ENCODE measurements at regions not wholly inside any gene's neighbourhood (a gene's known extent, or its start where the extent isn't known, plus 50 kb on each side); places are given as distances from the start of the nearest gene placed in this dataset.

- no peak for DNase-seq (ENCODE audit: low read depth in 4 of 6, low spot score in 6 of 6)
- H3K9me3 ChIP-seq (ENCODE audit: control insufficient read depth, insufficient read depth, low read length): no peaks in the 10 kb centered on the region
- 86% methylated on average over 1 of the region's 1 CpG for WGBS (ENCODE audit: insufficient coverage)
These were observed 52.7 kb upstream of the VAV3 start for GRCh38 chr1:108017698-108018097.

DNA sequence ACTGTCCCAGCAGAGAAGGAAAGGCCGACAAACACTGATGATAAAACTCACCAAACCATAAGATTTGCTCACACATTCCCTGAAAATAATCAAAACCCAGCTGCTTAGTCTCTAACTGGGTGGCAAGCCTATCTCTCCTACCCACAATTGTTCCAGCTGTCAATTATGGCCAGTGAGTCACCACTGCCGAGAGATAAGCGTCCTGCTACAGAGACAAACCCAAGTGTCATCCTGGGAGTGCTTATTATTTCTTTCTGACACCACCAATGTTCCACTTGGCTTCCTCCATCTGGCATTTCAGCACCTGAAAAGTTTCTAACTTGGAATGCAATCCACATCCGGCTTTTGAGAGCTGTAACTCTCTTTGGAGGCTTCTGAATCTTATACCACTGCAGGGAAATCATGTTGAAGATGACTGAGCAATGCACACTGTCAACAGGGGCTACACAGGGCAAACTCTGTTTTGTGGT, 51.5 kb upstream of the VAV3 start:
- Histone ChIP-seq H3K36me3 (ENCODE audit: control insufficient read depth, insufficient read depth, low read length) (no peaks in the 10 kb centered on the region), H3K27ac (ENCODE audit: low read depth, low read length) (no peak overlapping the region), H3K9me3 (ENCODE audit: control insufficient read depth, insufficient read depth, low read length) (no peaks in the 10 kb centered on the region), H3K4me1 (ENCODE audit: control insufficient read depth, insufficient read depth, low read length) (no peaks in the 10 kb centered on the region), H3K27me3 (ENCODE audit: control insufficient read depth, insufficient read depth, low read length) (no peaks in the 10 kb centered on the region), H3K4me3 (ENCODE audit: low read depth, low read length) (no peak overlapping the region)
- WGBS (ENCODE audit: insufficient coverage): 58% methylated on average over 4 of the region's 4 CpGs
- peak in 1 of 6 donors; percentile 65 for DNase-seq (ENCODE audit: low read depth in 4 of 6, low spot score in 6 of 6)

More at GRCh38 chr1:108017698-108018097, 52.7 kb upstream of the VAV3 start:
- Histone ChIP-seq H3K4me3 (ENCODE audit: low read depth, low read length) (no peak overlapping the region), H3K27me3 (ENCODE audit: control insufficient read depth, insufficient read depth, low read length) (no peaks in the 10 kb centered on the region), H3K4me1 (ENCODE audit: control insufficient read depth, insufficient read depth, low read length) (no peaks in the 10 kb centered on the region), H3K36me3 (ENCODE audit: control insufficient read depth, insufficient read depth, low read length) (no peaks in the 10 kb centered on the region), H3K27ac (ENCODE audit: low read depth, low read length) (no peak overlapping the region)
